Panc1 (cell line): ENCODE measurements at regions not wholly inside any gene's neighbourhood (a gene's known extent, or its start where the extent isn't known, plus 50 kb on each side); places are given as distances from the start of the nearest gene placed in this dataset.

Source experiments
- ATAC-seq: fragments of 200-7000 bp; cut with Tn5 transposase; 2 replicates; pipeline ENCODE4 v1.9.1; 2020; ENCODE audit warnings: mild to moderate bottlenecking, moderate library complexity
- BruUV-seq: library from RNA; stranded (reverse); fragments of 400-500 nt; replicated peaks from 2 replicates; lab custom pipeline; 2021; lab: Mats Ljungman, UMichigan
- CTCF ChIA-PET: fragments of 300-600 bp; sonication (Branson Sonifier 250); formaldehyde crosslinking; loops from one replicate; lab custom pipeline; 2022; ENCODE audit warnings: antibody characterized with exemption; lab: Charles Lee
- POLR2A ChIA-PET: fragments of 300-600 bp; sonication (Branson Sonifier 250); formaldehyde crosslinking; loops from one replicate; lab custom pipeline; 2022; ENCODE audit warnings: antibody characterized with exemption; lab: Charles Lee
- DNase-seq: peaks from one replicate; pipeline ENCODE4 v3.0.0-alpha.2; 2010; ENCODE audit warnings: low read depth, low spot score
- H3K27ac ChIP-seq: 2 replicates; pipeline ENCODE4 v1.5.1; 2011; ENCODE audit warnings: mild to moderate bottlenecking, low read length, inconsistent platforms
- H3K27me3 ChIP-seq: fragments of 200-500 bp; sonication (Bioruptor generic); 2 replicates; pipeline ENCODE4 v1.6.0; 2014; ENCODE audit warnings: low read length, inconsistent platforms; ENCODE audit not compliant: control insufficient read depth, insufficient read depth
- H3K36me3 ChIP-seq: fragments of 200-500 bp; sonication (Bioruptor generic); 2 replicates; pipeline ENCODE4 v1.5.1; 2014; ENCODE audit warnings: inconsistent platforms, mild to moderate bottlenecking, low read length, moderate library complexity; ENCODE audit not compliant: control insufficient read depth, insufficient read depth
- H3K4me1 ChIP-seq: 2 replicates; pipeline ENCODE4 v1.5.1; 2011; ENCODE audit warnings: inconsistent platforms, mild to moderate bottlenecking, low read length, moderate library complexity; ENCODE audit not compliant: control insufficient read depth, insufficient read depth
- H3K4me3 ChIP-seq, 2 experiments: 2 replicates each; pipeline ENCODE4 v1.5.1; 2011 to 2012; ENCODE audit warnings: low read depth in 2 of 2, low read length in 2 of 2, mild to moderate bottlenecking in 2 of 2, inconsistent platforms in 1 of 2, moderate library complexity in 1 of 2
- H3K9me3 ChIP-seq: fragments of 200-500 bp; sonication (Bioruptor generic); 2 replicates; pipeline ENCODE4 v1.5.1; 2014; ENCODE audit warnings: low read depth, mild to moderate bottlenecking, inconsistent platforms, low read length, moderate library complexity; ENCODE audit not compliant: control insufficient read depth, insufficient read depth
- CTCF ChIP-seq: fragments of 450-650 bp; IDR thresholded peaks from 2 replicates; pipeline ENCODE4 v1.5.1; 2017; ENCODE audit warnings: mild to moderate bottlenecking
- POLR2AphosphoS5 ChIP-seq: IDR thresholded peaks from 2 replicates; pipeline ENCODE4 v1.6.1; 2012; ENCODE audit warnings: mild to moderate bottlenecking, low read depth, low read length, moderate library complexity
- REST ChIP-seq, 2 experiments: IDR thresholded peaks; 2 replicates each; pipeline ENCODE4 v1.6.1; 2011 to 2012; ENCODE audit warnings: low read depth in 2 of 2, control low read depth in 1 of 2, low read length in 1 of 2, mild to moderate bottlenecking in 1 of 2, moderate library complexity in 1 of 2; ENCODE audit not compliant: insufficient read depth in 1 of 2
- SIN3A ChIP-seq: IDR thresholded peaks from 2 replicates; pipeline ENCODE4 v1.6.1; 2012; ENCODE audit warnings: low read depth, mild to moderate bottlenecking, low read length, moderate library complexity, borderline replicate concordance; ENCODE audit not compliant: insufficient read depth
- TCF7L2 ChIP-seq: IDR thresholded peaks from 2 replicates; pipeline ENCODE4 v1.6.1; 2011; ENCODE audit warnings: mild to moderate bottlenecking, low read depth, low read length, inconsistent platforms
- in situ Hi-C: cut with HindIII; loops from 2 replicates; pipeline ENCODE4 v1.10.0; 2016; ENCODE audit warnings: low sequenced_read_pairs, low pct_unique_long_range_greater_than_20kb
- intact Hi-C: fragments of 100-400 bp; cut with micrococcal nuclease; formaldehyde crosslinking; loops from one replicate; pipeline ENCODE4 v1.10.0; 2022; ENCODE audit not compliant: unreplicated experiment

- H3K27me3 ChIP-seq, result no peaks in the 10 kb centered on the region
- TF ChIP-seq CTCF, result no peak
- H3K27ac ChIP-seq, result no peak overlapping the region
- intact Hi-C loops (no loop called here), in situ Hi-C loops (no loop called here)
- H3K4me3 ChIP-seq, result no peak overlapping the region
- ChIA-PET CTCF (no interaction called here), POLR2A (no interaction called here)
- no peaks in the 10 kb centered on the region for H3K4me1 ChIP-seq
- no TSS peak for BruUV-seq
- no peaks in the 10 kb centered on the region for H3K9me3 ChIP-seq
- ATAC-seq, result no peak
- DNase-seq, result no peak
- no peaks in the 10 kb centered on the region for H3K36me3 ChIP-seq
These were observed 1148.6 kb upstream of the PRR20A start for GRCh38 chr13:55992145-55992544.

- ATAC-seq (no peak), DNase-seq (no peak)
- Histone ChIP-seq H3K9me3 (no peaks in the 10 kb centered on the region), H3K27ac (no peak overlapping the region), H3K36me3 (no peaks in the 10 kb centered on the region), H3K4me3 (no peak overlapping the region), H3K4me1 (no peaks in the 10 kb centered on the region), H3K27me3 (no peaks in the 10 kb centered on the region)
- in situ Hi-C loops, result no loop called here
- intact Hi-C loops, result no loop called here
- TF ChIP-seq TCF7L2 (no peak), POLR2AphosphoS5 (no peak), CTCF (no peak), REST (IDR thresholded peaks at IDR 0.05; ENCODE audit: insufficient read depth in 1 of 2, low read depth in 2 of 2, low read length in 1 of 2) (no peak), SIN3A (no peak)
- no TSS peak for BruUV-seq
- CTCF ChIA-PET, result no interaction called here
- POLR2A ChIA-PET, result no interaction called here
These were observed 1141.0 kb upstream of the PRR20A start for GRCh38 chr13:55999709-56000108.

- Histone ChIP-seq H3K27ac (no peak overlapping the region), H3K4me3 (no peak overlapping the region), H3K36me3 (no peaks in the 10 kb centered on the region), H3K4me1 (no peaks in the 10 kb centered on the region), H3K9me3 (no peaks in the 10 kb centered on the region), H3K27me3 (no peaks in the 10 kb centered on the region)
- ChIA-PET POLR2A (no interaction called here), CTCF (no interaction called here)
- no TSS peak for BruUV-seq
- no peak for TF ChIP-seq REST (IDR thresholded peaks at IDR 0.05; ENCODE audit: insufficient read depth in 1 of 2, low read depth in 2 of 2, low read length in 1 of 2)
- in situ Hi-C loops, result no loop called here
- no peak for ATAC-seq
- DNase-seq, result no peak
- intact Hi-C loops, result no loop called here
These were observed 1131.3 kb upstream of the PRR20A start for GRCh38 chr13:56009418-56009817.
